Activated CD8-positive, alpha-beta memory T cell treated with anti-CD3 and anti-CD28 coated beads, Interleukin-2, amount 50 U/mL, for 24 hours (primary cell): ENCODE measurements at regions not wholly inside any gene's neighbourhood (a gene's known extent, or its start where the extent isn't known, plus 50 kb on each side); places are given as distances from the start of the nearest gene placed in this dataset.

ENCODE experiments used
- DNase-seq: peaks from one replicate; pipeline ENCODE4 v3.0.0-alpha.2; 2020; ENCODE audit errors: extremely low read depth

DNA sequence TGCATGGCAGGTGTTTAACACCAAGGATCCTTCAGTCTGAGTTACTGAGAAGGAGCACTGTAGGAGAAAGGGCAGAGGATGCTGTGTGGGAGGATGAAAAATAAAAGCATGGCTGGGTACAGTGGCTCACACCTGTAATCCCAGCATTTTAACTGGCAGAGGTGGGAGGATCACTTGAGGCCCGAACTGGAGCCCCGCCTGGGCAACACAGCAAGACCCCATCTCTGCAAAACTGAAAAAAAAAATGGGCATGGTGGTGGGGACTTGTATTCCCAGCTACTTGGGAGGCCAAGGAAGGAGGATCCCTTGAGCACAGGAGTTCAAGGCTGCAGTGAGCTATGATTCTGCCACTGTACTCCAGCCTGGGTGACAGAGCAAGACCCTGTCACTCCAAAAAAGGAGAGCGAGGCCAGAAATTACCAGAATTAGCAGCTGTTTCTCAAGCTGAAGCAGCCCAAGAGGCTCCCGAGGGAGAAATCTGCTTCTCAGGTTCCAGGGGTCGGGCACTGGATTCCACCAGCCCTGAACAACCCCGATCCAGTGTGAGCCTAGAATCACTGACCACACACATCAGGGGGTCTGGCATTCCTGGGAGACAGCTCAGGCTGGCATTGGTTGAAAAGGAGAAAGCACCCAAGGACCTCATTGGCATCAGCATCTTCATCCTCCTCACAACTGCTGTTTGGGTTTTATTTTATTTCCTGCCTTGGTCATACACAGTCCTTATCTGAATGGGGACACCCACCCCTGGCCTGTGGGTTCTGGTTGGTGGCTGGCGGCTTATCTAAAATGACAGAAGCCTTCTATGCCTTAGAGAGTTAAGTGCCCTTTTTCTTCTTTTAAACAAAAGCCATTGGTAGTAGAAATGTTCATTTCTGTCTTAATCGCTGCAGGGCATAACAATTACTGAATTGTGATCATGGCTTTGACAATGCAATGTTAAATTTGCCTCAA is 66.3 kb upstream of the TRIM2 start:
- DNase-seq: no peak

DNA sequence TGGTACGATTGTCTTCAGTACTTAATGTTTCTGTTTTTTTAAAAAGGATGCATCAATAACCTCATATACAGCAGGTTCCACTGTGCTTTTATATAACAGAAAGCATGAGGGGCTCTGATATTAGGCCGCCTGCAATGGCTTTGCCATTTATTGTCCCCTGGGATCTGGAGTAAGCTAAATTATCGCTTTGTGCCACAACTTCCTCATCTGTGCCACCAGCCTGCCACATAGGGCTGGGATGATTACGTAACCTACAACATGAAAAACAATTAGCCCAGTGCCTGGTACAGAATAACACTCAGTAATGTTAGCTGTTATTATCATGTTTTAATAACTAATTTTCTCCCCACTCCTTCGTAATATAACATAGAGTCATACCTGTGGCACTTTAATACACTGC is 65.5 kb upstream of the TRIM2 start:
- no peak for DNase-seq

DNA sequence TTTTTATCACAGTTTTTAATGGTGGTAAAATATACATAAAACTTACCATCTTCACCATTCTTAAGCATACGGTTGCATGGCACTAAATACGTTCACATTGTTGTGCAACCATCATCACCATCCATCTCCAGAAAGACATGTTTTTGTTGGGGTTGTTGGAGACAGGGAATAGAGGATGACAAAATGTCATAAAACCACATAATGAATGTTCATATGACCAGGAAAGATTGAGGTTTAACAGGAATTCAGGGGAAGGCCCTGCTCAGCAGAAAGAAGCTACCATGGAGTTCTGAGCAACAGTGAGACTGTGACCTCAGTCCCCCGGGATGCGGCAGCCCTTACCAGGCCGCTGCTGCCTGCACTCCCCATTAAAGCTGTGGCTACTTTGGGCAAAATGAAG is 63.9 kb upstream of the TRIM2 start:
- no peak for DNase-seq

DNA sequence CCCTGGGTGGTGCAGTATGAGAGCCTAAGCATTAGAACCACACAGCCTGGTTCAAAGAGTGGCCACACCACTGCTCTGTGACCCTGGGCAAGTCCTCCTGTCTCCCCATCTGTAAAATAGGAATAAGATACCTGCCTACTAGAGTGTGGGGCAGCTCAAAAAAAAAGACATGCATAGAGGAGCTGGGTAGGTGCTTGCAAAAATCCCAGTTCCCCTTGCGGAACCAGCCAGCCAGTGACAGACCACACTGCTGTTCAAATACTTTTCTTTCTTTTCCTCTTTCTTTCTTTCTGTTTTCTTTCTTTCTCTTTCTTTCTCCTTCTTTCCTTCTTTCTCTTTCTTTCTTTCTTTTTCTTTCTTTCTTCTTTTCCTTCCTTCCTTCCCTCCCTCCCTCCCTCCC is 63.0 kb upstream of the TRIM2 start:
- no peak for DNase-seq

DNA sequence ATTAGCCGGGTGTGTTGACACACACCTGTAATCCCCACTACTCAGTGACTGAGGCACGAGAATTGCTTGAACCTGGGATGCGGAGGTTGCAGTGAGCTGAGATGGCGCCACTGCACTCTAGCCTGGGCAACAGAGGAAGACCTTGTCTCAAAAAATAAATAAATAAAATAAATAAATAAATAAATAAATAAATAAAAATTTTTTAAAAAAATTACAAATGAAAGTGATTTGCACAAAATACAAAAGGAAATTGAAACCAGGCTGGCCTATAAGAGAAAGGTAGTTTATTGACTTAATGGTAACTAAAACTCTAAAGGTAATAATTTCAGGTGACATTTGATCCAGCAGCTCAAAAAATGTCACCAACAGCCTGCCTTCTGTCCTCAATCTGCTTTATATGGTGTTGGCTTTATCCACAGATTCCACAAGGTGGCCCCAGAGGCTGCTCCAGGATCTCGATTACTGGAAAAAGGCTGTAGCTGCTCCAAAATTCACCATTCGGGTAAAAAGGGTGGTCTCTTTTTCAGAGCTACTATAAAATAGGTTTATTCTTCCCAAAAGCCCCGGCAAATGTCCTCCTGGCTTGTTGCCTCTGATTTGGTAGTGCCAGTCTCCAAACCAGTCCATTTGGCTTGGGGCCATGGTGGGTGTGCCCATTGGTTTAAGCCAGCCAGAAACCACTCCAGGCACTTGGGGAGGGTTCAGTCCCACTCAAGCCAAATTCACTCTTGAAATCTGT is 61.4 kb upstream of the TRIM2 start:
- DNase-seq: no peak

DNA sequence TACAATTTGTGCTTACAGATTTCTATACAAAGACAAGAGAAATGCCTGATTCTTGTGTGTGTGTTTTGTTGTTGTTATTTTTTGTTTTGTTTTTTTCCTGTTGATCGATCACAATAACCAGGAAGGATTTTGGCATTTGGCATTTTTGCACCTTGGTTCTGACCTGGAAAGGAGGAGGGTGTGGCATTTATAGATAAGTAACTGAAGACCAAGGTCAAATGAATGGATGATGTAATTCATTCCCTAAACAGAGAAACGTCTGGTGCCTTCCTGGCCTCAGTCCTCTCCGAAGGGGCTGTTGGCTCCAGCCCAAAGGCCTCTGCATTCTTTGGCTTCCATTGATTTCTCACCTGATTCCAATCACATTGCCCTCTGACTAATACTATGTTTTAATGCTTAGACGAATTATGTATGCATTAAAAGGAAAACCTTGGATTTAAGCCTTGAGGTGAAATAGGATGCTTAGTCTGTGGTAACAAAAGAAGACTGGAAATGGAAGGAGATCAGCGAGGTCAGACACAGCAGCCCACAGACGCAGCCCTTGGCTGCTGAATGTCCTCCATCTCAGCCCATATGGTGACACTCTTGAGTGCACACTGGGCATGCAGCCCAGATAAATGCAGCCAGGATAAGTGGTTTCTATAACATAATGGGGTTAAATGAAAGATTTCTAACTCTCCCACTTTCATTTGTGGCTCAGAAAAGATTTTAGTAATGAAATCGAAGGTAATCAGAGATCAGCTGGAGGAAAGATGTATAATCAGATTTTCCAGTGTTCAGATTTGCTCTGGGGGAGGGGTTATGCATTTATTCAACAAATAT is 60.5 kb upstream of the TRIM2 start:
- DNase-seq: no peak

DNA sequence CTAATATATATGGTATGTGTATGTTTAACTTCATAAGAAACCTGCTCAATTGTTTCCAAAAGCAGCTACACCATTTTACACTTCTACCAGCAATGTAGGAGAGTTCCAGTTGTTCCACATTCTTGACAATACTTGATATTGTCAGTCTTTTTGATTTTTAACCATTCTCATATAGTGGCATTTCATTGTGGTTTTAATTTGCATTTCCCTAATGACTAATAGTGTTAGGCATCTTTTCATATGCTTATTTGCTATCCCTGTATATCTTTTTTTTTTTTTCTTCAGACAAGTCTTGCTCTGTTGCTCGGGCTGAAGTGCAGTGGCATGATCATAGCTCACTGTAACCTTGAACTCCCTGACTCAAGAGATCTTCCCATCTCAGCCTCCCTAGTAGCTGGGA is 58.2 kb upstream of the TRIM2 start:
- DNase-seq: no peak

DNA sequence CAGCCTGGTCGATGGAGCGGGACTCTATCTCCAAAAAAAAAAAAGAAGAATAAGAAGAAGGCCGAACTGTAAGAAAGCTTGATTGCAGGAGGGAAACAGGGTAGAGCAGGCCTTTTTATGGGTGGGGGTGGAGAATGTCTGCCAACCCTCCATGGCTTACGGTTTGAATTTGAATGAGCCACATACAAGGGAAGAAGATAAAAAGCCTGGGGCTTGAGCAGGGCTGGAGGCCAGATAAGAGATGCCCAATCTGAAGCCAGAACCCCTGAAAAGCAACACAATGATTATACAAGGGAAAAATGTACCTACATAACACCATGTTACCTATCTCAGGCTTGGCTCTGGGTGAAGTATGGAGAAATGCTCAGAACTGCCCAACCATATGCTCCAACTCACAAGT is 57.3 kb upstream of the TRIM2 start:
- no peak for DNase-seq

DNA sequence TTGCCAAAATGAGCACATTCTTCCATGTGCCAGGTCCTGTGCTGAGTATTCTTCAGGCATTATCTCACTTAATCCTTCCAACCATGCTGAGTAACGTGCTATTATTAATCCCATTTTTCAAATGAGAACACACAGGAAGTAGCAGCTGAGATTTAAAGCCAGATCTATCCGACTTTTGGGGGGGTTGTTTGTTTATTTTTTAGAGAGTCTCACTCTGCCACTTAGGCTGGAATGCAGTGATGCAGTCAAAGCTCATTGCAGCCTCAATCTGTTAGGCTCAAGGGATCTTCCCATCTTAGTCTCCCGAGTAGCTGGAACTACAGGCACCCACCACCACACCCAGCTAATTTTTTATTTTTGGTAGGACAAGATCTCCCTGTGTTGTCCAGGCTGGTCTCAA is 55.5 kb upstream of the TRIM2 start:
- no peak for DNase-seq

DNA sequence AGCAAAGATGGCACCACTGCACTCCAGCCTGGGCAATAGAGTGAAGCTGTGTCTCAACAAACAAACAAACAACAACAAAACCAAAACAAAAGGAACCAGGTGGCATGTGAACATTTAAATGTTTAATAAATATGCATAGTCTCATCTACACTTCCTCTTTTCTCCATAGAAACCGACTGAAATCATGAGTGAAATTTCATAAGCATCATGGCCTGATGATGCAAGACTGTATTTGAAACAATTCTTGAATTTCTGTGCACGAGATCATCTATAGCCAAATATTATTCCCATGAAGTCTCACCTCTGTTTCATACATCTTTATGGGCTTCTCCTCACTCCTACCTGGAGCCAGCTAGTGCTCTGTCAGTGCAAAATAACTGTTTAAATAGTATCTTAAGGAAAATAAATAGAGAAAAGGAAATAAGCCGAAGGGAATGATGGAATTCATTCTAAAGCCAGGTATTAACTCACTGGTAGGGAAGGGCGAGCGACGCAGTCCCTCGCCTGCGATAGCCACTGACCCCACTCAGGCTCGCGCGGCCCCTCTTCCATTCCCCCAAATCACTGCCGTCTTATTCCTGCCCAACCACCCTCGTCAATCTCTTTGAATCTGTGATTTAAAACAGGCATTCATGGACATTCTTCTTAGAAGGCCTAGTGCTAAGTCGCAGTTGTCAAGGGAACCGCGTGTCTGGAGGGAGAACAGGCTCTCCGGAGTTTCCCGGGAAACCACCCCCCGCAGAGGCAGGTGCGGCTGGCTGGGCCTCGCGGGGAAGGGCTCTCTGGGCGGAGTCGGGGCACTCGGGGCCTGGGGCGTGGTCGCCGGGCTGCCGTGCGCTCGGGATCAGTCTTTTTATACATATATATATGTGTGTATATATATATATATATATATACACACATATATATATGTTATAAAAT is 52.4 kb upstream of the TRIM2 start:
- no peak for DNase-seq

DNA sequence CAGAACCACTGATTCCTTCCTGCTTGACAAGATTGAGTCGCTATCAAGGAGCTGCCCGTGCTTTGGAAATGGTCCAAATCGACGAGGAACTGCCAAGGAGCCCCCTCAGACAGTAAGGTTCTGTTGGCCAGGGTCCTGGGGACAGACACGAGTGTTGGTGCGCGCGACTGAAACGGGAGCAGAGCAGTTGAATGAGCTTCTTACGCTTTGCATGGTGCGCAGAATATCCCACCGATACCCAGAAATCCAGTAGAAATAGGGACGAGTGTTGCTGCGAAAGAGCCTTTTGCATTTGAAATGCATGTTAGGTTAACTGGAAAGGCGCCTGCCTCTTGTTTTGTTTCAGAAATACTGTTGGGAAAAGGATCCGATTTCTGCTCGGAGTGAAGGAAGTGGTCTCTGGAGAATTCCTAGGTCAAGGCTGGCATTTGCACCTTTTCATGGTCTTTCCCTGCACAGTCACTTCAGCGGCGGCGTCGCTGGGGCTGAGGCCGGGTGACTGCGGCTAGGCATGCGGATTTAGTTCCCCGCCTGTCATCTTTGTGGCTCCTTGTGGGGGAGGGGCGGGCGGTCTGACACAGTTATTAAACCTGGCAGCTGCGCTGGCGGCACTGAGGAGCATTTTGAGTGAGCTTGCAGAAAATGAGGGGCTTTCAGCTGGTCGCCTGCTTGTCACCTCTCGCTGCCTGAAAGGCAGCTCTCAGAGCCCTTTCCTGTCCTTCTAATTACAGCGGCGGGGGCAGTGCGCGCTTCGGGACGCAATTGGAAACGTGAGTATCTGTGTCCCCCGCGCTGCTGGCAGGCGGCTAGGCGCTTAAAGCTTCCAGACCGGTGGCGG is 51.5 kb upstream of the TRIM2 start:
- peak; percentile 29 for DNase-seq

DNA sequence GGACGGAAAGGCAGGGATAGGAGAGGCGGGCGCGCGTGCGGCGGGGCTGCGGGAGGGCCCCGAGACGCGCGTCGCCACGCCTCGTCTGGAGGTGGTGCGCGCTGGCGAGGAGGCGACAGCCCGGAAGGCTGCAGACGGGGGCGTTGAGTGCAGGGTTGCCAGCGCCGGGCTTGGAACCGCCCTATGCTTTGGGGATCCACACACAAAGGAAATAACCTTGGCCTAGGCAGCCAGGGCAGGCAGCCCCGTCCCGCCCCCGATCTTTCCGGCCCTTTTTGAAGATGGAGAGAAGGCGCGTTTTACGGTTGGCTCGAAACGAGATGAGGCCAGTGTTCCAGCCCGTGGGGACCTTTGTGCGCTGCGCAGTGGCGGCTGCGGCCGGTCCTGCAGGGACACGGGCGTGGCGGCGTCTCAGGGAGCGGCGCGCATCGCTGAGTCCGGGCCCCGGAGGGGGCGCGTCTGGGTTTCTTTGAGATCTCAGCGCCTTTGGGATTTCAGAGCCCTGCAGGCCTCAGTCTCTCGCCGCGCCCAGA is 50.8 kb upstream of the TRIM2 start:
- DNase-seq: no peak

DNA sequence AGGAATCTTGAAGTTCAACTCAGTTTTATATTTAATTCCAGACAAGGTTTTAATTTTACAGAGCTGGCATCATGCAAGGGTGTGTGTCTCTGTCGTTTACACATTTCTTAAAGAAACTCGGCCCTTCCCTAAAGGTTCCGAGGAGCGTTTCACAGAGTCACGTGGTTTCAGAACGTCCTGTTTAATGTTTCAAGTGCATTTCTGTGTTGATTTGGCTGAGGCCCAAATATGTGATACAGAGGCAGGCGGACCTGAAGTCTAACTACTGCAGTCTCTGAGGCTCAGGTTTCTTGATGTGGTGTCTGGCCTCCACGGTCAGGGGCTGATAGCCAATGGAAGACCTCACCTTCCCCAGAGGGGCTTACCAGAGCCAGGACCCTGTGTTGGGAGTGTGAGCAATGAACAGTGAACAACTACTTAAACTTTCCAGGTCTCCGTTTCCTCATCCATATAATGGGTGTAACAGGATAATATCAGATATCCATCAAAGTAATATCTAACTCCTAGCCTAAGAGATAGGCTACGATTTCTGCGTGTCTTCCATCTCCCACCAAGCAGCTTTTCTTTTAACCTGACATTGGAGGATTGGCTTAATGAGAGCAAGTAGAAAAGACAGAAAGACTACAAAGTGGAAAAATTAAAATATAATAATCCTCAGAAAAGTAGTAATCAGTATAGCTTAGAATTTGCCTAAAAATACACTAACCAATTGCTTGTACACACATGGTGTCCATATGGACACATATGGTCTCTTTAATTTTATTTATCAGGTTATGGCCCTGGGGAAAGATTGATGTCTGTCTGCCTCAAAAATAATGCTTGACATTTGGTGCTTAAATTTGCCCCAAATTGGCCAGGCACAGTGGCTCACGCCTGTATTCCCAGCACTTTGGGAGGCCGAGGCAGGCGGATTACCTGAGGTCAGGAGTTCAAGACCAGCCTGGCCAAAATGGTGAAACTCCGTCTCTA is 50.0 kb upstream of the TRIM2 start:
- DNase-seq: no peak
